SK-N-SH (cell line): ENCODE measurements at regions not wholly inside any gene's neighbourhood (a gene's known extent, or its start where the extent isn't known, plus 50 kb on each side); places are given as distances from the start of the nearest gene placed in this dataset.

Experiments used
- CTCF ChIA-PET: fragments of 300-600, 350-600 bp; formaldehyde crosslinking; extraction: SDS; loops from one replicate; lab custom pipeline; 2021; lab: Yijun Ruan, JAX
- POLR2A ChIA-PET: fragments of 350-600 bp; sonication (Branson Sonifier 250); formaldehyde crosslinking; extraction: SDS; loops from one replicate; lab custom pipeline; 2020; ENCODE audit warnings: antibody characterized with exemption, inconsistent platforms; lab: Yijun Ruan, JAX
- DNase-seq: peaks from one replicate; pipeline ENCODE4 v3.0.0; 2012
- H2AFZ ChIP-seq: fragments of 200-600 bp; sonication (generic); 2 replicates; pipeline ENCODE4 v1.8.1; 2016; ENCODE audit warnings: antibody characterized with exemption, mild to moderate bottlenecking, low read depth
- H3F3A ChIP-seq: fragments of 200-600 bp; sonication (generic); replicated peaks from 2 replicates; pipeline ENCODE3; 2016; ENCODE audit warnings: antibody characterized with exemption, mild to moderate bottlenecking; ENCODE audit not compliant: insufficient read depth
- H3K27ac ChIP-seq, 2 experiments: fragments of 200-500 bp in 1 of 2; fragments of 200-600 bp in 1 of 2; sonication (Bioruptor generic) in 1 of 2; sonication (generic), shearing (Covaris generic) in 1 of 2; 2 replicates each; pipeline versions ENCODE4 v1.5.1 to v1.6.1; 2014 to 2016; ENCODE audit warnings: low read depth in 2 of 2, inconsistent platforms in 1 of 2, low read length in 1 of 2, mild to moderate bottlenecking in 1 of 2, mixed read lengths in 1 of 2
- H3K27me3 ChIP-seq: fragments of 200-600 bp; sonication (generic), shearing (Covaris generic); 2 replicates; pipeline ENCODE4 v1.6.1; 2016; ENCODE audit warnings: mixed run types; ENCODE audit not compliant: insufficient read depth
- H3K36me3 ChIP-seq, 2 experiments: fragments of 200-500 bp in 1 of 2; fragments of 200-600 bp in 1 of 2; sonication (Bioruptor generic) in 1 of 2; sonication (generic) in 1 of 2; replicated peaks in 1 of 2; 2 replicates each; pipeline versions ENCODE3 to v1.5.1; 2014 to 2016; ENCODE audit warnings: low read length in 1 of 2, mild to moderate bottlenecking in 1 of 2; ENCODE audit not compliant: insufficient read depth in 2 of 2, control insufficient read depth in 1 of 2
- H3K4me1 ChIP-seq, 2 experiments: fragments of 200-500 bp in 1 of 2; fragments of 200-600 bp in 1 of 2; sonication (Bioruptor generic) in 1 of 2; sonication (generic), shearing (Covaris generic) in 1 of 2; 2 replicates each; pipeline versions ENCODE4 v1.5.1 to v1.6.1; 2014 to 2016; ENCODE audit warnings: low read depth in 1 of 2, low read length in 1 of 2, mixed run types in 1 of 2; ENCODE audit not compliant: insufficient read depth in 2 of 2, control insufficient read depth in 1 of 2
- H3K4me2 ChIP-seq: fragments of 200-600 bp; sonication (generic), shearing (Covaris generic); 2 replicates; pipeline ENCODE4 v1.6.1; 2017; ENCODE audit warnings: mixed run types
- H3K4me3 ChIP-seq, 2 experiments: fragments of 200-500 bp in 1 of 2; fragments of 200-600 bp in 1 of 2; sonication (Bioruptor generic) in 1 of 2; sonication (generic), shearing (Covaris generic) in 1 of 2; 2 replicates each; pipeline versions ENCODE4 v1.5.1 to v1.8.1; 2014 to 2016; ENCODE audit warnings: low read depth in 2 of 2, inconsistent platforms in 1 of 2, low read length in 1 of 2, mild to moderate bottlenecking in 1 of 2, mixed read lengths in 1 of 2, moderate library complexity in 1 of 2
- H3K79me2 ChIP-seq: fragments of 200-600 bp; sonication (generic); 2 replicates; pipeline ENCODE4 v1.8.1; 2017; ENCODE audit warnings: mild to moderate bottlenecking; ENCODE audit not compliant: insufficient read depth
- H3K9ac ChIP-seq: fragments of 200-600 bp; sonication (generic); 2 replicates; pipeline ENCODE4 v1.6.1; 2017; ENCODE audit warnings: mixed run types
- H3K9me2 ChIP-seq: fragments of 200-600 bp; sonication (generic); 2 replicates; pipeline ENCODE4 v1.6.1; 2017; ENCODE audit warnings: mixed run types
- H3K9me3 ChIP-seq: fragments of 200-600 bp; sonication (generic); 2 replicates; pipeline ENCODE4 v1.6.1; 2017; ENCODE audit warnings: mixed run types, mild to moderate bottlenecking, moderate library complexity
- H4K20me1 ChIP-seq: fragments of 200-600 bp; sonication (generic); 2 replicates; pipeline ENCODE4 v1.6.1; 2017; ENCODE audit warnings: mild to moderate bottlenecking, mixed run types; ENCODE audit not compliant: insufficient read depth
- CHD2 ChIP-seq: fragments of 150-350 bp; IDR thresholded peaks from 2 replicates; pipeline ENCODE4 v1.6.1; 2018; ENCODE audit warnings: low read length; ENCODE audit not compliant: partially characterized antibody
- EZH2phosphoT487 ChIP-seq: fragments of 200-600 bp; sonication (generic); IDR thresholded peaks from 2 replicates; pipeline ENCODE4 v1.6.1; 2017; ENCODE audit warnings: low read depth, mixed run types, mild to moderate bottlenecking, antibody characterized with exemption, moderate library complexity, borderline replicate concordance
- NFIC ChIP-seq: IDR thresholded peaks from 2 replicates; pipeline ENCODE4 v1.4.0; 2012; ENCODE audit warnings: borderline replicate concordance
- RXRA ChIP-seq: IDR thresholded peaks from 2 replicates; pipeline ENCODE4 v1.4.0; 2012; ENCODE audit warnings: low read depth, mild to moderate bottlenecking, borderline replicate concordance
- SIN3A ChIP-seq: IDR thresholded peaks from 2 replicates; pipeline ENCODE4 v1.6.1; 2012; ENCODE audit warnings: low read depth, mild to moderate bottlenecking, low read length, moderate library complexity, borderline replicate concordance
- TAF1 ChIP-seq: IDR thresholded peaks from 2 replicates; pipeline ENCODE4 v1.6.1; 2012; ENCODE audit warnings: low read depth, mild to moderate bottlenecking, low read length, moderate library complexity, borderline replicate concordance
- YY1 ChIP-seq: IDR thresholded peaks from 2 replicates; pipeline ENCODE4 v1.4.0; 2012; ENCODE audit warnings: low read depth, mild to moderate bottlenecking
- WGBS: methylation state at CpG from one replicate; pipeline ENCODE4 v1.1.6; 2017; ENCODE audit warnings: low lambda C conversion rate; 5-methylcytosine and 5-hydroxymethylcytosine counted together
- TF ChIP-seq, protein P1 (sequence below): IDR thresholded peaks from 2 replicates; pipeline ENCODE4 v1.6.1; 2012; ENCODE audit warnings: mild to moderate bottlenecking, low read depth, low read length, moderate library complexity
- TF ChIP-seq, protein P2 (sequence below): fragments of 200-600 bp; sonication (generic); IDR thresholded peaks from 2 replicates; pipeline ENCODE4 v1.6.1; 2017; ENCODE audit warnings: antibody characterized with exemption, mild to moderate bottlenecking, moderate library complexity

DNA sequence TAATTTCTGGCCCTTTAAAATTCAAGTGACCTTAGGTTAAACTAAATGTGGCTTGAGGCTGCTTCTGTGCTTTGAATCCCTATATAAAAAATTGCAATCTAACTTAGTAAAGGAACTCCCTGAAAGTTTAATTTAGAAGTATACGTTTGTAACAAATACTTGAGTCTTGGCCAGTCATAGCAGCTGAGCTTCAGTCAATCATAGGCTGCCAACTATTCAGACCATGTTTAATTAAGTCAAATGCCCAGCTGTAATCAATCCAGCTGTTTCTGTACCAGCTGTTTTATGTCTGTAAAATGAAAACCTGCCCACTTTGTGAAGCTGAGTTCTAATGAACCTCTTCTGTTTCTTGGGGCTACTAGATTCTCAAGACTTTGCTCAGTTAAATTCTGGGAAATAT, 760.1 kb downstream of the MAT2B start:
- no peak for DNase-seq
- H3K27ac ChIP-seq = no peak overlapping the region
- no peaks in the 10 kb centered on the region for H3K27me3 ChIP-seq
- CTCF ChIA-PET = no interaction called here
- no peaks in the 10 kb centered on the region for H3K9me2 ChIP-seq
- TF ChIP-seq YY1 (no peak), SIN3A (no peak), TAF1 (no peak), CHD2 (no peak), NFIC (no peak), EZH2phosphoT487 (no peak), RXRA (no peak)
- TF ChIP-seq, protein P1, sequence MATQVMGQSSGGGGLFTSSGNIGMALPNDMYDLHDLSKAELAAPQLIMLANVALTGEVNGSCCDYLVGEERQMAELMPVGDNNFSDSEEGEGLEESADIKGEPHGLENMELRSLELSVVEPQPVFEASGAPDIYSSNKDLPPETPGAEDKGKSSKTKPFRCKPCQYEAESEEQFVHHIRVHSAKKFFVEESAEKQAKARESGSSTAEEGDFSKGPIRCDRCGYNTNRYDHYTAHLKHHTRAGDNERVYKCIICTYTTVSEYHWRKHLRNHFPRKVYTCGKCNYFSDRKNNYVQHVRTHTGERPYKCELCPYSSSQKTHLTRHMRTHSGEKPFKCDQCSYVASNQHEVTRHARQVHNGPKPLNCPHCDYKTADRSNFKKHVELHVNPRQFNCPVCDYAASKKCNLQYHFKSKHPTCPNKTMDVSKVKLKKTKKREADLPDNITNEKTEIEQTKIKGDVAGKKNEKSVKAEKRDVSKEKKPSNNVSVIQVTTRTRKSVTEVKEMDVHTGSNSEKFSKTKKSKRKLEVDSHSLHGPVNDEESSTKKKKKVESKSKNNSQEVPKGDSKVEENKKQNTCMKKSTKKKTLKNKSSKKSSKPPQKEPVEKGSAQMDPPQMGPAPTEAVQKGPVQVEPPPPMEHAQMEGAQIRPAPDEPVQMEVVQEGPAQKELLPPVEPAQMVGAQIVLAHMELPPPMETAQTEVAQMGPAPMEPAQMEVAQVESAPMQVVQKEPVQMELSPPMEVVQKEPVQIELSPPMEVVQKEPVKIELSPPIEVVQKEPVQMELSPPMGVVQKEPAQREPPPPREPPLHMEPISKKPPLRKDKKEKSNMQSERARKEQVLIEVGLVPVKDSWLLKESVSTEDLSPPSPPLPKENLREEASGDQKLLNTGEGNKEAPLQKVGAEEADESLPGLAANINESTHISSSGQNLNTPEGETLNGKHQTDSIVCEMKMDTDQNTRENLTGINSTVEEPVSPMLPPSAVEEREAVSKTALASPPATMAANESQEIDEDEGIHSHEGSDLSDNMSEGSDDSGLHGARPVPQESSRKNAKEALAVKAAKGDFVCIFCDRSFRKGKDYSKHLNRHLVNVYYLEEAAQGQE = no peak
- TF ChIP-seq, protein P2, sequence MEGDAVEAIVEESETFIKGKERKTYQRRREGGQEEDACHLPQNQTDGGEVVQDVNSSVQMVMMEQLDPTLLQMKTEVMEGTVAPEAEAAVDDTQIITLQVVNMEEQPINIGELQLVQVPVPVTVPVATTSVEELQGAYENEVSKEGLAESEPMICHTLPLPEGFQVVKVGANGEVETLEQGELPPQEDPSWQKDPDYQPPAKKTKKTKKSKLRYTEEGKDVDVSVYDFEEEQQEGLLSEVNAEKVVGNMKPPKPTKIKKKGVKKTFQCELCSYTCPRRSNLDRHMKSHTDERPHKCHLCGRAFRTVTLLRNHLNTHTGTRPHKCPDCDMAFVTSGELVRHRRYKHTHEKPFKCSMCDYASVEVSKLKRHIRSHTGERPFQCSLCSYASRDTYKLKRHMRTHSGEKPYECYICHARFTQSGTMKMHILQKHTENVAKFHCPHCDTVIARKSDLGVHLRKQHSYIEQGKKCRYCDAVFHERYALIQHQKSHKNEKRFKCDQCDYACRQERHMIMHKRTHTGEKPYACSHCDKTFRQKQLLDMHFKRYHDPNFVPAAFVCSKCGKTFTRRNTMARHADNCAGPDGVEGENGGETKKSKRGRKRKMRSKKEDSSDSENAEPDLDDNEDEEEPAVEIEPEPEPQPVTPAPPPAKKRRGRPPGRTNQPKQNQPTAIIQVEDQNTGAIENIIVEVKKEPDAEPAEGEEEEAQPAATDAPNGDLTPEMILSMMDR = no peak
- H3F3A ChIP-seq = no peaks in the 10 kb centered on the region
- POLR2A ChIA-PET = interaction anchor here (0.6 kb wide), 1 partner anchor 212 kb away, joined by 3 read pairs; no protein-coding TSS in a partner anchor
- H3K36me3 ChIP-seq = no peaks in the 10 kb centered on the region
- no peaks in the 10 kb centered on the region for H4K20me1 ChIP-seq
- no peaks in the 10 kb centered on the region for H3K4me1 ChIP-seq
- no peaks in the 10 kb centered on the region for H3K9me3 ChIP-seq
- no peak overlapping the region for H3K4me2 ChIP-seq
- 44% methylated on average over 1 of the region's 1 CpG for WGBS
- H3K9ac ChIP-seq = no peak overlapping the region
- H3K79me2 ChIP-seq = no peaks in the 10 kb centered on the region
- no peak overlapping the region for H3K4me3 ChIP-seq
- no peak overlapping the region for H2AFZ ChIP-seq

DNA sequence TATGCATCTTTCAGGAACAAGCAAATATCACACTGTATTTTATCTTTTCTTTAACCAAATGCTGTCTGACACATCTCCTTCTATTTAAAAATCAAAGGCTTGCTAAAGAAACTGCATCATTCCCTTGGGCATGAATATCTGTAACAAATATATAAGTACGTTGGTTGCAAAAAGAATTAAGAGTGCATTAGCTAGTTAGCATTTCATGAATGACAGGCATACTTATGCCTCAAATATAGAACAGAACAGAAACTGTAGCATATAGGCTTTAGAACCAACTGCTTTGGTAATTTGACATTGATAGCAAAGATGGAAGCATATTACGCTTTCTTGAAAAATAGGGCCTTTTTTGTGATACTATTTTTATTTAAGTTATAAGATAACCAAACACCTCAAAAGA, 761.2 kb downstream of the MAT2B start:
- Histone ChIP-seq H3K79me2 (no peaks in the 10 kb centered on the region), H3F3A (no peaks in the 10 kb centered on the region), H3K4me2 (no peak overlapping the region), H3K4me3 (no peak overlapping the region), H2AFZ (no peak overlapping the region), H3K4me1 (no peaks in the 10 kb centered on the region), H3K27ac (no peak overlapping the region), H3K36me3 (no peaks in the 10 kb centered on the region), H3K9ac (no peak overlapping the region), H3K9me2 (no peaks in the 10 kb centered on the region), H3K27me3 (no peaks in the 10 kb centered on the region)
- CTCF ChIA-PET = no interaction called here
- TF ChIP-seq, protein P2 = no peak
- no peak for TF ChIP-seq CHD2
- TF ChIP-seq, all 33 proteins: peak for 0
- H4K20me1 ChIP-seq = no peaks in the 10 kb centered on the region
- DNase-seq = no peak
- POLR2A ChIA-PET = no interaction called here
- no peaks in the 10 kb centered on the region for H3K9me3 ChIP-seq
- 73% methylated on average over 2 of the region's 2 CpGs for WGBS
